H1 (cell line): ENCODE measurements at regions not wholly inside any gene's neighbourhood (a gene's known extent, or its start where the extent isn't known, plus 50 kb on each side); places are given as distances from the start of the nearest gene placed in this dataset.

Source experiments
- CTCF ChIA-PET: fragments of 300-600 bp; sonication (Branson Sonifier 250); formaldehyde crosslinking; loops from one replicate; lab custom pipeline; 2021; ENCODE audit not compliant: partially characterized antibody; lab: Charles Lee
- POLR2A ChIA-PET: fragments of 300-600 bp; sonication (Branson Sonifier 250); formaldehyde crosslinking; loops from one replicate; lab custom pipeline; 2021; ENCODE audit warnings: inconsistent platforms; ENCODE audit not compliant: partially characterized antibody; lab: Charles Lee
- DNase-seq, 2 experiments: peaks; one replicate each; pipeline versions ENCODE4 v3.0.0 to v3.0.0-alpha.2; 2010 to 2022; ENCODE audit warnings: low spot score in 2 of 2, low read depth in 1 of 2, mixed read lengths in 1 of 2
- FAIRE-seq: peaks from 2 replicates; lab custom pipeline; 2011; peaks lifted over from hg19 to GRCh38; lab: Jason Lieb, UNC
- H2AFZ ChIP-seq: 2 replicates; pipeline ENCODE4 v1.8.1; 2012; ENCODE audit warnings: low read length, inconsistent platforms
- H2AK5ac ChIP-seq: 2 replicates; pipeline ENCODE4 v1.6.1; 2013; ENCODE audit warnings: low read depth, low read length
- H2BK120ac ChIP-seq: replicated peaks from 2 replicates; pipeline ENCODE3; 2013; ENCODE audit warnings: low read depth, low read length, inconsistent platforms
- H2BK12ac ChIP-seq: 2 replicates; pipeline ENCODE4 v1.6.1; 2013; ENCODE audit warnings: low read depth, low read length
- H2BK15ac ChIP-seq: 2 replicates; pipeline ENCODE4 v1.6.1; 2013; ENCODE audit warnings: low read length
- H2BK20ac ChIP-seq: 2 replicates; pipeline ENCODE4 v1.6.1; 2013; ENCODE audit warnings: low read length
- H2BK5ac ChIP-seq: 2 replicates; pipeline ENCODE4 v1.6.1; 2013; ENCODE audit warnings: low read depth, low read length
- H3K14ac ChIP-seq: 2 replicates; pipeline ENCODE4 v1.6.1; 2013; ENCODE audit warnings: inconsistent platforms; ENCODE audit not compliant: insufficient read length
- H3K18ac ChIP-seq: 2 replicates; pipeline ENCODE4 v1.6.1; 2013; ENCODE audit warnings: low read length; ENCODE audit errors: extremely low read depth
- H3K23ac ChIP-seq: 2 replicates; pipeline ENCODE4 v1.6.1; 2013; ENCODE audit warnings: inconsistent platforms; ENCODE audit not compliant: insufficient read length
- H3K23me2 ChIP-seq: 2 replicates; pipeline ENCODE4 v1.6.1; 2013; ENCODE audit warnings: low read depth, low read length
- H3K27ac ChIP-seq: 2 replicates; pipeline ENCODE4 v1.6.1; 2011; ENCODE audit warnings: low read depth, low read length, inconsistent platforms
- H3K27me3 ChIP-seq, 4 experiments: replicated peaks in 1 of 4; 1 replicate in 1 of 4; 2 replicates in 3 of 4; pipeline versions ENCODE4 v1.6.1 to v1.8.1; 2011 to 2013; ENCODE audit warnings: low read length in 3 of 4, mild to moderate bottlenecking in 3 of 4, inconsistent platforms in 2 of 4, mixed read lengths in 2 of 4, moderate library complexity in 1 of 4; ENCODE audit not compliant: control insufficient read depth in 3 of 4, insufficient read depth in 3 of 4; ENCODE audit errors: extremely low read depth in 1 of 4
- H3K36me3 ChIP-seq, 4 experiments: 2 replicates each; pipeline versions ENCODE4 v1.6.1 to v1.8.1; 2011 to 2013; ENCODE audit warnings: mild to moderate bottlenecking in 4 of 4, low read length in 3 of 4, moderate library complexity in 2 of 4, control low read depth in 1 of 4, inconsistent platforms in 1 of 4; ENCODE audit not compliant: insufficient read depth in 4 of 4, control insufficient read depth in 2 of 4
- H3K4ac ChIP-seq: replicated peaks from 2 replicates; pipeline ENCODE3; 2013; ENCODE audit warnings: low read length, low read depth, mixed read lengths, inconsistent platforms; ENCODE audit not compliant: insufficient read length
- H3K4me1 ChIP-seq, 4 experiments: replicated peaks in 1 of 4; 1 replicate in 1 of 4; 2 replicates in 3 of 4; pipeline versions ENCODE4 v1.6.1 to v1.8.1; 2011 to 2013; ENCODE audit warnings: low read length in 3 of 4, inconsistent platforms in 2 of 4, mixed read lengths in 1 of 4; ENCODE audit not compliant: insufficient read depth in 4 of 4, control insufficient read depth in 3 of 4
- H3K4me2 ChIP-seq, 2 experiments: 2 replicates each; pipeline versions ENCODE4 v1.6.1 to v1.8.1; 2011 to 2013; ENCODE audit warnings: low read depth in 2 of 2, low read length in 2 of 2, control low read depth in 1 of 2, inconsistent platforms in 1 of 2, mild to moderate bottlenecking in 1 of 2; ENCODE audit not compliant: insufficient read depth in 1 of 2
- H3K4me3 ChIP-seq, 4 experiments: fragments of 200-600, 300-600 bp in 1 of 4; sonication (generic), shearing (Covaris generic), sonication (Bioruptor Twin) in 1 of 4; 2 replicates each; pipeline versions ENCODE4 v1.5.1 to v1.8.1; 2011 to 2016; ENCODE audit warnings: low read length in 4 of 4, low read depth in 3 of 4, control low read depth in 2 of 4, inconsistent platforms in 2 of 4, mild to moderate bottlenecking in 2 of 4, mixed read lengths in 1 of 4, moderate library complexity in 1 of 4; ENCODE audit not compliant: insufficient read depth in 2 of 4; ENCODE audit errors: extremely low read depth in 1 of 4
- H3K56ac ChIP-seq: replicated peaks from 2 replicates; pipeline ENCODE3; 2013; ENCODE audit warnings: low read depth, mild to moderate bottlenecking, mixed read lengths, low read length, inconsistent platforms; ENCODE audit not compliant: insufficient read length
- H3K79me1 ChIP-seq: 2 replicates; pipeline ENCODE4 v1.6.1; 2013; ENCODE audit warnings: low read depth, low read length, control low read depth
- H3K79me2 ChIP-seq, 2 experiments: 2 replicates each; pipeline versions ENCODE4 v1.6.1 to v1.8.1; 2012 to 2013; ENCODE audit warnings: low read length in 2 of 2, mild to moderate bottlenecking in 2 of 2, inconsistent platforms in 1 of 2; ENCODE audit not compliant: insufficient read depth in 2 of 2, control insufficient read depth in 1 of 2
- H3K9ac ChIP-seq, 4 experiments: replicated peaks in 1 of 4; 1 replicate in 1 of 4; 2 replicates in 3 of 4; pipeline versions ENCODE4 v1.6.1 to v1.8.1; 2011 to 2013; ENCODE audit warnings: low read depth in 3 of 4, low read length in 3 of 4, control low read depth in 2 of 4, mild to moderate bottlenecking in 2 of 4, moderate library complexity in 2 of 4, inconsistent platforms in 1 of 4; ENCODE audit errors: extremely low read depth in 1 of 4
- H3K9me3 ChIP-seq, 2 experiments: 2 replicates each; pipeline versions ENCODE4 v1.6.1 to v1.8.1; 2012 to 2013; ENCODE audit warnings: mild to moderate bottlenecking in 2 of 2, moderate library complexity in 2 of 2, control low read depth in 1 of 2, inconsistent platforms in 1 of 2, low read depth in 1 of 2, low read length in 1 of 2, mixed read lengths in 1 of 2; ENCODE audit not compliant: insufficient read depth in 2 of 2
- H4K20me1 ChIP-seq, 2 experiments: replicated peaks in 1 of 2; 2 replicates each; pipeline versions ENCODE3 to v1.8.1; 2011 to 2013; ENCODE audit warnings: inconsistent platforms in 2 of 2, low read length in 2 of 2, mild to moderate bottlenecking in 1 of 2; ENCODE audit not compliant: insufficient read depth in 2 of 2, control insufficient read depth in 1 of 2
- H4K5ac ChIP-seq: 2 replicates; pipeline ENCODE4 v1.6.1; 2013; ENCODE audit warnings: low read length, low read depth, mixed read lengths, inconsistent platforms; ENCODE audit not compliant: insufficient read length
- H4K8ac ChIP-seq: 2 replicates; pipeline ENCODE4 v1.8.0; 2013; ENCODE audit warnings: mild to moderate bottlenecking, moderate library complexity, low read length, inconsistent platforms; ENCODE audit not compliant: insufficient read depth; ENCODE audit errors: extremely low read depth
- H4K91ac ChIP-seq: replicated peaks from 2 replicates; pipeline ENCODE3; 2013; ENCODE audit warnings: low read length, mixed read lengths, inconsistent platforms; ENCODE audit not compliant: insufficient read length
- CTBP2 ChIP-seq: IDR thresholded peaks from 2 replicates; pipeline ENCODE4 v1.7.0; 2011; ENCODE audit warnings: borderline replicate concordance, mild to moderate bottlenecking, moderate library complexity, mixed read lengths, low read length; ENCODE audit not compliant: insufficient read depth, insufficient read length
- JUN ChIP-seq: IDR thresholded peaks from 2 replicates; pipeline ENCODE4 v1.6.1; 2011; ENCODE audit warnings: low read depth, mild to moderate bottlenecking, improper control_type of control experiment, low read length
- SP4 ChIP-seq: IDR thresholded peaks from 2 replicates; pipeline ENCODE4 v1.6.1; 2012; ENCODE audit warnings: low read length, inconsistent platforms
- WGBS, 2 experiments: shearing (Covaris generic) in 1 of 2; methylation state at CpG; one replicate each; pipeline versions ENCODE4 v1.1.6 to v1.1.7; 2013 to 2015; ENCODE audit warnings: low lambda C conversion rate in 2 of 2, mixed read lengths in 2 of 2, inconsistent platforms in 1 of 2, low coverage in 1 of 2, missing lambda C conversion rate in 1 of 2; ENCODE audit not compliant: insufficient replicate concordance in 2 of 2, insufficient coverage in 1 of 2, insufficient read length in 1 of 2; ENCODE audit errors: extremely low coverage in 1 of 2, missing lambda C conversion rate in 1 of 2; 5-methylcytosine and 5-hydroxymethylcytosine counted together

- TF ChIP-seq CTBP2 (no peak), SP4 (no peak), JUN (no peak)
- Histone ChIP-seq H2BK5ac (no peak overlapping the region), H2AK5ac (no peak overlapping the region), H3K4ac (no peak overlapping the region), H3K14ac (no peak overlapping the region), H2AFZ (no peak overlapping the region), H2BK12ac (no peak overlapping the region), H3K79me1 (no peaks in the 10 kb centered on the region), H4K5ac (no peak overlapping the region), H3K36me3 (no peaks in the 10 kb centered on the region), H4K8ac (no peak overlapping the region), H3K23ac (no peak overlapping the region), H3K4me2 (no peak overlapping the region), H3K79me2 (no peaks in the 10 kb centered on the region), H4K20me1 (no peaks in the 10 kb centered on the region), H3K4me1 (no peaks in the 10 kb centered on the region), H3K56ac (no peak overlapping the region), H2BK15ac (no peak overlapping the region), H3K23me2 (no peaks in the 10 kb centered on the region; the same call in 1 of the 2 replicates), H2BK20ac (no peak overlapping the region), H2BK120ac (no peak overlapping the region), H3K18ac (no peak overlapping the region), H3K9me3 (no peaks in the 10 kb centered on the region), H3K27me3 (no peaks in the 10 kb centered on the region), H4K91ac (no peak overlapping the region), H3K27ac (no peak overlapping the region), H3K9ac (no peak overlapping the region), H3K4me3 (no peak overlapping the region)
- CTCF ChIA-PET = interaction anchor here (0.9 kb wide), 1 partner anchor 252 kb away, joined by 3 read pairs; no protein-coding TSS in a partner anchor
- WGBS, 2 experiments = 72% methylated on average over 3 of the region's 3 CpGs; no CpG with 5 or more reads in 1 of the 2 experiments
- no peak for FAIRE-seq
- POLR2A ChIA-PET = no interaction called here
- no peak for DNase-seq
Measured at GRCh38 chr6:21337263-21337662, 256.3 kb upstream of the SOX4 start.
